Cardiac muscle cell (in vitro differentiated cells and primary cell): ENCODE measurements at regions not wholly inside any gene's neighbourhood (a gene's known extent, or its start where the extent isn't known, plus 50 kb on each side); places are given as distances from the start of the nearest gene placed in this dataset.

Experiments used
- DNase-seq, 2 donors: peaks; one replicate each; pipeline versions ENCODE4 v3.0.0 to v3.0.0-alpha.2; 2010 to 2017; ENCODE audit warnings: low read depth in 1 of 2, low spot score in 1 of 2
- H3K27ac ChIP-seq: fragments of 200-600 bp; sonication (generic); 2 replicates; pipeline ENCODE4 v1.5.1; 2016
- H3K27me3 ChIP-seq: fragments of 200-600 bp; sonication (generic); 2 replicates; pipeline ENCODE4 v1.6.0; 2016; ENCODE audit warnings: control low read depth
- H3K36me3 ChIP-seq: fragments of 200-600 bp; sonication (generic); 2 replicates; pipeline ENCODE4 v1.5.1; 2016; ENCODE audit warnings: control low read depth
- H3K4me1 ChIP-seq: fragments of 200-600 bp; sonication (generic); 2 replicates; pipeline ENCODE4 v1.8.1; 2017; ENCODE audit warnings: low read depth, mild to moderate bottlenecking, mixed run types
- H3K4me3 ChIP-seq: fragments of 200-600 bp; sonication (generic); 2 replicates; pipeline ENCODE4 v1.5.1; 2016; ENCODE audit warnings: mild to moderate bottlenecking
- H3K9me3 ChIP-seq: fragments of 200-600 bp; sonication (generic); 2 replicates; pipeline ENCODE4 v1.5.1; 2017; ENCODE audit warnings: low read depth, mild to moderate bottlenecking, control low read depth
- CTCF ChIP-seq: IDR thresholded peaks from 2 replicates; pipeline ENCODE4 v1.5.1; 2012; ENCODE audit warnings: low read depth, mild to moderate bottlenecking, low read length

- DNase-seq = no peak
- no peaks in the 10 kb centered on the region for H3K4me1 ChIP-seq
- H3K36me3 ChIP-seq = no peaks in the 10 kb centered on the region
- H3K27ac ChIP-seq = no peak overlapping the region
- no peak overlapping the region for H3K4me3 ChIP-seq
- no peaks in the 10 kb centered on the region for H3K27me3 ChIP-seq
- no peak for TF ChIP-seq CTCF
- no peaks in the 10 kb centered on the region for H3K9me3 ChIP-seq
Measured at GRCh38 chr1:94680039-94680377, 138.4 kb upstream of the F3 start.

GRCh38 chr1:94679332-94680038, 137.9 kb upstream of the F3 start:
- H3K27ac ChIP-seq = no peak overlapping the region
- H3K27me3 ChIP-seq = no peaks in the 10 kb centered on the region
- no peak for TF ChIP-seq CTCF
- H3K36me3 ChIP-seq = no peaks in the 10 kb centered on the region
- no peaks in the 10 kb centered on the region for H3K9me3 ChIP-seq
- peak in 1 of 2 donors; percentile 76 for DNase-seq
- no peaks in the 10 kb centered on the region for H3K4me1 ChIP-seq
- no peak overlapping the region for H3K4me3 ChIP-seq

GRCh38 chr1:94678202-94678848, 136.8 kb upstream of the F3 start:
- no peak for TF ChIP-seq CTCF
- no peaks in the 10 kb centered on the region for H3K4me1 ChIP-seq
- H3K4me3 ChIP-seq = no peak overlapping the region
- no peaks in the 10 kb centered on the region for H3K36me3 ChIP-seq
- H3K27ac ChIP-seq = no peak overlapping the region
- no peaks in the 10 kb centered on the region for H3K9me3 ChIP-seq
- no peak for DNase-seq
- H3K27me3 ChIP-seq = no peaks in the 10 kb centered on the region

GRCh38 chr1:94677714-94678113, 136.2 kb upstream of the F3 start:
- H3K27ac ChIP-seq = no peak overlapping the region
- no peak for TF ChIP-seq CTCF
- no peaks in the 10 kb centered on the region for H3K27me3 ChIP-seq
- no peak overlapping the region for H3K4me3 ChIP-seq
- no peak for DNase-seq
- no peaks in the 10 kb centered on the region for H3K9me3 ChIP-seq
- H3K36me3 ChIP-seq = no peaks in the 10 kb centered on the region
- H3K4me1 ChIP-seq = no peaks in the 10 kb centered on the region

GRCh38 chr1:94677087-94677486, 135.5 kb upstream of the F3 start:
- Histone ChIP-seq H3K36me3 (no peaks in the 10 kb centered on the region), H3K4me3 (no peak overlapping the region), H3K27me3 (no peaks in the 10 kb centered on the region), H3K9me3 (no peaks in the 10 kb centered on the region), H3K4me1 (no peaks in the 10 kb centered on the region), H3K27ac (no peak overlapping the region)
- TF ChIP-seq CTCF = no peak
- no peak for DNase-seq
